IPS-NIHi11 (cell line): ENCODE measurements at regions not wholly inside any gene's neighbourhood (a gene's known extent, or its start where the extent isn't known, plus 50 kb on each side); places are given as distances from the start of the nearest gene placed in this dataset.

Experiments used
- DNase-seq: peaks from one replicate; pipeline ENCODE4 v3.0.0; 2012; ENCODE audit warnings: mixed read lengths, low spot score

DNA sequence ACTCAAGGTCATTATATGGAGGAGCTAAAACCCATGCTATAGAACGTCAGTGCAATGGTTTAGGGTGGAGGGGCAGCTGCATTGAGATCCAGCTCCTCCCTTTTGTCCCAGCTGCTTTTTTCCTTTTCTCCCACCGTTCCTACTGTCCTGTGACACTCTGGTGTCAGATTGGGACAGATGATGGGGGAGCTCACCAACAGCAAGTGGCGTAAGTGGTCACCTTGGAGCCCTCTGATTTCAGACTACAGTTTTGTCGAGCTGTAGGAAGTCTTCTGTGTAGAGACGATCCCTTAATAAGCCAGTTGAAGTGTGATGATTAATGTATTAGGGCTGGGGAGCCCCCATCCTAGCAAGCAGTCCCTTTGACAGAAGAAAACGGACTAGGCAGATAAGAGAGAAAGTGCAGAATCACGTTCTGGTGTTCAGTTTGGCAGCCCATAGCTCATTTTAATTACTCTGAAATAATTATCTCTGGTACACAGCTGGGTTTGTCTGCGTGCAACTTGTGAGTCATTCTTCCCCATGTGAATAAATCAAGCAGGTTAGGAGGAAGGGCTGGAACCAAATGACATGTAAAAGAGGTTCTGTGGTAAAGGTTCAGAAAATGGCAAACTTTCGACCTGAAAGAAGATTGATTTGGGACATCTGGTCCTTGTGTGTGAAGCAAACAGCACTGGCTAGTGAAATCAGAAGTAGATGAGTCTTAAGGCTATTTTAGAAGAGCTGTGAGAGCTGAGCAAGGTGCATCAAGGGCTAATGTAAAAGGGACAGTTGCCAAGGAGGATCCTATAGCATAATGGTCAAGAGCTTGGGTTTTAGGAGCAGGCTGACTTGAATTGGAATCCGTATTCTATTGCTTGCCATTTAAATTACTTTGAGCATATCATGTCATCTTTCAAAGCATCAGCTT is 241.4 kb downstream of the EDEM1 start:
- no peak for DNase-seq

DNA sequence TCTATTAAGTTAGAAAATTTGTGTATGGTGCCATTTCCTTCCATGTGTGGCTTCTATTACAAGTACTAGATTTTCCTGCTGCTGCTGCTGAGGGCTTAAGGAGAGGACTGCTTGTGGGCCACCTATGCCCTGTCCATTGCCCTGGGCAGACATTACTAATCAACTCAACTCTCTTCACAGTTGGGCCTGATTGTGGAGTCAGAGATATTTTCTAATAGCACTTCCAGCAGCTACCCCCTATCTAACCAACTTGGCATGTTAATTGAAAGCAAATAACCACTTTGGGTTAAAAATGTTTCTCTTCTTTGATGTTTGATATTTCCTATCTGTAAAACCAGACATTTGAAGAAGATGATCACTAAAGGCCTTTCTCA is 242.0 kb downstream of the EDEM1 start:
- DNase-seq, result no peak

GRCh38 chr3:5430701-5431100 is 243.2 kb downstream of the EDEM1 start:
- no peak for DNase-seq

GRCh38 chr3:5431146-5431545 is 243.6 kb downstream of the EDEM1 start:
- DNase-seq, result no peak

- no peak for DNase-seq
These were observed 244.4 kb downstream of the EDEM1 start for GRCh38 chr3:5431811-5432378.

DNA sequence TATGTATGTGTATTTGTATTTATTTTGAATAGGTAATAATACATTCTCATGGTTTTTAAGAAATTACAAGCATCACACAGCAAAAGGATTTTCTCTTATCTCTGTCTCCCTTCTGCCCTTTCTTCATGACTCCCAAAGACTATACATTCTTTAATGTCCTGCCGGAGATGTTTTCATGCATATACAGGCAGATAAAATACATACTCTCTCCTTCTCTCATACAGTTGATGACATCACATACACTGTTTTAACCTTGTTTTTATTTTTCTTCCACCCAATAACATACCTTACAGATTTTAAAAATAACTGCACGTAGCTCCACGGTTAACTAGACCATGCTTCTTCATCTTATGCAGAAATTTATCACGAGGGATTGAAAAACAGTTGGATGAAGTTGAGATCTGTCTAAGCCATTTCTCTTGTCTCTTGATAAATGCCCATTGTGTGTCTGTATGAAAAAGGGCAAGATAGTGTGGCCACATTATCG is 249.8 kb downstream of the EDEM1 start:
- no peak for DNase-seq

DNA sequence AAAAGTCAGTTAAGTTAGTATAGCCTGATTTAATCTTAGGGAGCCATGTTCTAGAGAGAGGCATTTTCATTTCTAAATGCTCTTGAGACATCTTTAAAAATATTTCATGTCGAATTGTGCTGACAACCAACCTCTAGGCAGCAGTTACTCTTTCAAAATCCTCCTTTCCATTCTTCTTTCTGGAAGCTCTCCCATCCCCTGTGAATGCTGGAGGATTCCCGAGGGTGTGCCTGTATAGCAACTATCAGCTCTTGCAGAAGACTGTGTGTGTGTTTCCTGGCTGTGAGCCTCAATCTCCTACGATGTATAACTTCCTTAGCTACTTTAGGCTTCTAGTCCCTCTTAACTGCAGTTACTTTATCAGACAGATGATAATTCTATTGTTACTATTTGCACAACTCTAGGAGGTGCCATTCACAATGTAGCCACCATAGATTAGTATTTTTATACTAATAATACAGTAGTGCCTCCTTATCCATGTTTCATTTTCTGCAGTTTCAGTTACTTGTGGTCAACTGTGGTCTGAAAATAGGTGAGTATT is 250.3 kb downstream of the EDEM1 start:
- DNase-seq, result no peak

GRCh38 chr3:5441401-5441800 is 253.9 kb downstream of the EDEM1 start:
- no peak for DNase-seq

DNA sequence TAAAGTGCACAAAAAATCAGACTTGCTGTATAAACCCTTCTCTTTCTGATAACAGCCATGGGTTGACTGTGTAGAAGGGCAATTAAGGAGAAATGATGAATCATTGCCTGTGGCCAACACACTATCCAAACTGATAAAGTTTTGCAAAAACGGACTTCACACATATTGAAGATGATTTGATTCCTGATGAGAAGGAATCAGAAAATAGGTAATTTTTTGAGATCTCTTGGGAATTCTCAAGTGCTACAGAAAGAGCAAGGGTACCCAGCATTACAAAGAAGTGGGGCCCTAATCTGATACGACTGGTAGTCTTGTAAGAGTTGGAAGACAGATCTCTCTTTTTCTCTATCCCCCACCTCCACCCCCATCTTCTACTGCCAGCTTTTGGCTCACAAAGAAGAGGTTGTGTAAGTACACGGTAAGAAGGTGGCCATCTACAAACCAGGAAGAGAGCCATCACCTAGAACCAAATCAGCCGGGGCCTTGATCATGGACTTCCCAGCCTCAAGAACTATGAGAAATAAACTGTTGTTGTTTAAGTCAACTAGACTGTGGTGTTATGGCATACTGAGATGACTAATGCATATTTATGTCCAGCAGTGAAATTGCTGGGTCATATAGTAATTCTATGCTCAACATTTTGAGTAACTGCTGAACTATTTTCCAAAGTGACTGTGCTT is 254.7 kb downstream of the EDEM1 start:
- no peak for DNase-seq

DNA sequence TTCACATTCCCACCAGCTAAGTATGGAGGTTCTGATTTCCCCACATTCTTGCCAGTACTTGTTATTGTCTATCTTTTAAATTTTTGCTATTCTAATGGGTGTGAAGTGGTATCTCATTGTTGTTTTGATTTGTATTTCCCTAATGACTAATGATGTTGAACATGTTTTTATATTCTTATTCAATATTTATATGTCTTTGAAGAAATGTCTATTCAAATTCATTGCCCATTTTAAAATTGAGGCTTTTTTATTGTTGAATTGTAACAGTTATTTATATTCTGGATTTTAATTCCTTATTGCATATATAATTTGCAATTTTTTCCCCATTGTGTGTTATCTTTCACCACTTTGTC is 255.3 kb downstream of the EDEM1 start:
- no peak for DNase-seq

DNA sequence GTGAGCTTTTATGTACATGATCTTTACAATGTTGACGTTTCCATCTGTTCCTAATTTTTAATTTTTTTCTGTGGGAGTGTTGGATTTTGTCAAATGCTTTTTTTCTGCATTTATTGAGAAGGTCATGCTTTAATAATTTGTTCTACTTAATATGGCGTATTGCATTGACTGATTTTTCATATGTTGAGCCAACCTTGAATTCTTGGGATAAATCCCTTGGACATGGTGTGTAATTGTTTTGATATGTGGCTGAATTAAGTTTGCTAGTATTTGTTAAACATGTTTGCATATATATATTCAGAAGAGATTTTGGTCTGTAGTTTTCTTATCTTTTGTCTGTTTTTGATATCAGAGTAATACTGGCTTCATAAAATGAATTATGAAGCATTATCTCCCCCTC is 256.7 kb downstream of the EDEM1 start:
- DNase-seq, result no peak

GRCh38 chr3:5445676-5446201 is 258.2 kb downstream of the EDEM1 start:
- DNase-seq, result no peak

- DNase-seq, result no peak
These were observed 260.7 kb downstream of the EDEM1 start for GRCh38 chr3:5448246-5448645.

GRCh38 chr3:5448816-5449215 is 261.3 kb downstream of the EDEM1 start:
- no peak for DNase-seq

GRCh38 chr3:5456199-5456598 is 268.7 kb downstream of the EDEM1 start:
- no peak for DNase-seq

DNA sequence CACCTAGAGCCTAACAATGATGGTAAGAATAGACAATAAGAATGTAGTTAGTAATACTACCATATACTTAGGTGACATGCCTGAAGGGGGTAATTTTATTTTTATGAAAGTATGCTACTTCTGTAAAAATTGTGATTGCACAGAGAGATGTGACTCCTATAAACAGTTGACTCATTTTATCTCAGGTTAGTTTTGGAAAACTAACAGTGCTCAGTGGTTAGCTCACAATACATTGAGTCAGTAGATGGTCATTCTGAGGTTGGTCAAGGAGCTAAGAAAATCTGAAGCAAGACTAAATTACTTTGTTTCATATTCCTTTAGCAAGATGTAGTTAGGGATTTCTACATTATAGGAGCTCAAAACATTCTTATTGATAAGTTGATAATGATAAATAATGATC is 271.0 kb downstream of the EDEM1 start:
- no peak for DNase-seq

DNA sequence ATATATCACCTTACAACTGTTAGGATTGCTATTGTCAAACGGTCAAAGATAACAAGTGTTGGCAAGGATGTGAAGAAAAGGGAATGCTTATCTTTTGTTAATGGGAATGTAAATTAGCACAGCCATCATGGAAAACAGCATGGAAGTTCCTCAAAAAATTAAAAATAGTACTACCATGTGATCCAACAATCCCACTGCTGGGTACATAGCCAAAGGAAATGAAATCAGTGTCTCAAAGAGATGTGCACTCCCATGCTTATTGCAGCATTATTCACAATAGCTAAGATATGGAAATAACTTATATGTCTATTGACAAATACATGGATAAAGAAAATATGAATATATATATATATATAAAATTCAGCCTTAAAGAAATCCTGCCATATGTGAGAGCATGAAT is 274.6 kb downstream of the EDEM1 start:
- DNase-seq, result no peak

DNA sequence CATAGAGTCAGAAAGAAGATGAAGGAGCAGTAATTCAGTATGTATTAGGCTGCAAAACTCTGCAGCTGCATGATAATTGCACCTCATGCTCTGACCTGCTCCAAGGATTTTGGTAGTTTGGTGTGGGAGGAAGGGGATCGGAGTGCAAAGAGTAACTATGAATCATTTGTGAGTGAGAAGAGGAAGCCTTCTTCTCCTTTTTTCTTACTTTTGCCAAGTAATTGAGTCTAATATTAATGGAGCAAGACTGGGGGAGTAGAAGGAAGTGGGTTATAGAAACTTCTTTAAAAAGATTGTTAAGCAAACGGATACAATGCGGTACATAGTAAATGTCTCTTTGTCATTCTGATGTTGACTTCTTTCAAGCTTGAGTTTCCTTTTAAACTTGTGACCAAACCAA is 276.5 kb downstream of the EDEM1 start:
- no peak for DNase-seq

DNA sequence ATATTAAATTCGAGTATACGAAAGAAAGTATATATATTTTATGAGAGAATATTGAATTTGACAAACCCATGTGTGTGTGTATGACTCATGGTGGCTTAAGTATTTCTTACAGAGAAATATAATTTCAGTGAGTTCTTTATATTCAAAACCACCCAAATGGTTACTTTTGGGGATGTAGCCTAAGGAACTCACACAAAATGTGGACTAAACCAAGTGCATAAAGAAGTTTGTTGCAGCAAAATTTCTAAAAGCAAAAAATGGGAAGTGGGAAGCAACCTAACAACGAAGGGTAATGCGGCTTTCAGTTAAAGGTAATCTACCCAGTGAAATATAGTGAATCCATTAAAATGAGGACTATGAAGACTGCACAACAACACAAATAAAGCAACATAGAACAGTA is 277.1 kb downstream of the EDEM1 start:
- DNase-seq, result no peak

DNA sequence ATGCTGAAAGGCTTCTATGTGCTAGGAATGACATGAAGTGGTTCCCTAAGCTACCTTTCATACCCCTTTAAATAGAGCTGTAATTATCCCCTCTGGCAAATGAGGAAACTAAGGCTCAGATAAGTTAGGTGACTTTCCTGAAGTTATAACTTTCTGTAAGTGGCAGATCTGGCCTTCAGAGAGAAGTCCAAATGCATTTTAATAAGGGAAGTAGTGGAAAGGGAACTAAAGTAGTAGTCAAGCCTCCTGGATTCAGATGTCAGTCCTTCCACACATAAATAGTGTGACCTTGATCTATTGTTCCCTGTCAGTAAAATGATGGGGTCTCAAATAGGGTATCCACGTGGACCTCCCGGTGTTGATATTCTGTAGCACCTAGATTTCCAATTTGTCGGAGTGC is 277.7 kb downstream of the EDEM1 start:
- no peak for DNase-seq

GRCh38 chr3:5466065-5466464 is 278.6 kb downstream of the EDEM1 start:
- DNase-seq, result no peak

DNA sequence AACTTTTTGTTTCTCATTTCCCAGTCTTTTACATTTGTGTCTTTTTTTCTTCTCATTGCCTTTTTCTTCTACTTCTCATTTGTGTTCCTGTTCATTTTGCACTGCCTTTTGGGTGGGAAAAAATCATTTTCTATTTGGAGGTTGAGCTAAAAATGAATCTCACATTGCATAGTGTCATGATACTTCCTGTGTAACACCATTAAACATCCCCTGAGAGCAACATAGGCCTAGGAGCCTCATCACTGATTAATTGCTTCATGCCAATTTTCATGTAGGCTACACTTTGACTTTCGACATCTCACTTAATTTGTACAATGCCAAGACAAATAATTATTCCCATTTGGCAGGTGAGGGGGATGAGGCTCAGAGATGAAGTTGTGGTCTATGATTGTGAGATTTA is 279.2 kb downstream of the EDEM1 start:
- DNase-seq, result no peak

DNA sequence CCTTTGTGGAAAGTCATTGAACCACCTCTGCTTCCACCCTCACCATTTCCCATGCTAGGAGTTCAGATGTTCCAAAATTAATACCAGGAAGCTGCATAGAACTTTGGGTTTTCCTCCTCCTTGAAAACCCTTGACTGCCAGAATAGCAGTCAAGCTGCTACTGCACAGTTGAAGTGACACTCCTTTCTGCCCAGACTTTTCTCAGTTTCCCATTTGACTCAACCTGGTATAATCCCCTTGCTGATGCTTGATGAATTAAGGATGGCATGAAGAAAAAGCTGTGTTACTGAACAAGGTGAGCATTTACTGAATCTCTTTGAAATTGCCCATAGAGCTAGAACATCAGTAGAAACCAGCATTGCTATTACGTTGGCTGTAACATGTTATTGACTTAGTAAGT is 286.0 kb downstream of the EDEM1 start:
- no peak for DNase-seq
